C4-2B (cell line): ENCODE measurements at regions not wholly inside any gene's neighbourhood (a gene's known extent, or its start where the extent isn't known, plus 50 kb on each side); places are given as distances from the start of the nearest gene placed in this dataset.

Experiments used
- ZFX ChIP-seq: fragments of 450-650 bp; IDR thresholded peaks from 2 replicates; pipeline ENCODE4 v1.6.1; 2017
- TF ChIP-seq, protein P1 (sequence below): fragments of 450-650 bp; conservative IDR thresholded peaks from 2 replicates; pipeline ENCODE4 v1.5.1; 2017; ENCODE audit warnings: mild to moderate bottlenecking

DNA sequence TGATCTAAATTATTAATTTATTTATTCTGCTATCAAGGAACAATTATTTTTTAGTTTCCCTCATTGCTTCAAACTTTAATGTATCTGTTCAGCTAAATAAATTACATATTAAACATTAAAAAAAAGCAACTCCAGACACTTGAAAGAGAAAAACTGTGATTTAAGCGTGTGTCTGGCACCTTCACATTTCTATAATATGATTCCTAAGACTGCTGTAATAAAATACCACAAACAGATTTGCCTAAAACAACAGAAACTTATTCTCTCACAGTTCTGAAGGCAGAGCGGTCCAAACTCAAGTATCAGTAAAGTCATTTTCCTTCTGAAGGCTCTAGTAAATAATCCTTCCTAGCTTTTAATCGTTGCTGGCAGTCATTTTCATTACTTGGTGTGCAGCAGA is 580.4 kb upstream of the KCND2 start:
- TF ChIP-seq, protein P1, sequence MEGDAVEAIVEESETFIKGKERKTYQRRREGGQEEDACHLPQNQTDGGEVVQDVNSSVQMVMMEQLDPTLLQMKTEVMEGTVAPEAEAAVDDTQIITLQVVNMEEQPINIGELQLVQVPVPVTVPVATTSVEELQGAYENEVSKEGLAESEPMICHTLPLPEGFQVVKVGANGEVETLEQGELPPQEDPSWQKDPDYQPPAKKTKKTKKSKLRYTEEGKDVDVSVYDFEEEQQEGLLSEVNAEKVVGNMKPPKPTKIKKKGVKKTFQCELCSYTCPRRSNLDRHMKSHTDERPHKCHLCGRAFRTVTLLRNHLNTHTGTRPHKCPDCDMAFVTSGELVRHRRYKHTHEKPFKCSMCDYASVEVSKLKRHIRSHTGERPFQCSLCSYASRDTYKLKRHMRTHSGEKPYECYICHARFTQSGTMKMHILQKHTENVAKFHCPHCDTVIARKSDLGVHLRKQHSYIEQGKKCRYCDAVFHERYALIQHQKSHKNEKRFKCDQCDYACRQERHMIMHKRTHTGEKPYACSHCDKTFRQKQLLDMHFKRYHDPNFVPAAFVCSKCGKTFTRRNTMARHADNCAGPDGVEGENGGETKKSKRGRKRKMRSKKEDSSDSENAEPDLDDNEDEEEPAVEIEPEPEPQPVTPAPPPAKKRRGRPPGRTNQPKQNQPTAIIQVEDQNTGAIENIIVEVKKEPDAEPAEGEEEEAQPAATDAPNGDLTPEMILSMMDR: no peak
- TF ChIP-seq ZFX: no peak
